ENCODE measurements at regions not wholly inside any gene's neighbourhood (a gene's known extent, or its start where the extent isn't known, plus 50 kb on each side); places are given as distances from the start of the nearest gene placed in this dataset.

GRCh38 chr20:41830702-41831101 is 212.5 kb upstream of the CHD6 start:
- no peak overlapping the region for H3K4me3 ChIP-seq (ENCODE audit: low read length)
- no peak for TF ChIP-seq ZNF274 (IDR thresholded peaks at IDR 0.05; ENCODE audit: low read depth, low read length)

GRCh38 chr20:41819436-41819835 is 201.3 kb upstream of the CHD6 start:
- TF ChIP-seq ZNF274 (IDR thresholded peaks at IDR 0.05; ENCODE audit: low read depth, low read length), result no peak
- no peak overlapping the region for H3K4me3 ChIP-seq (ENCODE audit: low read length)

DNA sequence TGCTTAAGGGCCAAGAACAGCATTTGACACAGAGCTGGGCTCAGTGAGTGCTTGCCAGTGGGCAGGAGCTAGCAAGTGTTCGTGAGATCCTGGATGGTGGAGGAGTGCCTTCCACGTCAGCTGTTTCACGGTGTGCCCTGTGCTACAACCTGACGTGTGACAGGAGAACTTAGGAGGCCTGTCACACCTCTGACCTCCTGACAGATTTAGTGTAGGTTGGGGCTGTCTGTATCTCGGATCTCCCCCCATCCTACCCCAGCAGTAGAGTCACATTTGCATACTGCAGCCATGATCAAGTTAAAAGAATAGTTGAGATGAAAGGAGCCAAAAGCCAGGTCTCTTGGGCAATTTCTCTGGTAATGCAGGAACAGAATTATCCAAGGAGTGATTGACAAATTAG is 200.8 kb upstream of the CHD6 start:
- no peak for TF ChIP-seq ZNF274 (IDR thresholded peaks at IDR 0.05; ENCODE audit: low read depth, low read length)
- H3K4me3 ChIP-seq (ENCODE audit: low read length), result no peak overlapping the region

- no peak for TF ChIP-seq ZNF274 (IDR thresholded peaks at IDR 0.05; ENCODE audit: low read depth, low read length)
- no peak overlapping the region for H3K4me3 ChIP-seq (ENCODE audit: low read length)
Observed at GRCh38 chr20:41818369-41818768, 200.2 kb upstream of the CHD6 start.

DNA sequence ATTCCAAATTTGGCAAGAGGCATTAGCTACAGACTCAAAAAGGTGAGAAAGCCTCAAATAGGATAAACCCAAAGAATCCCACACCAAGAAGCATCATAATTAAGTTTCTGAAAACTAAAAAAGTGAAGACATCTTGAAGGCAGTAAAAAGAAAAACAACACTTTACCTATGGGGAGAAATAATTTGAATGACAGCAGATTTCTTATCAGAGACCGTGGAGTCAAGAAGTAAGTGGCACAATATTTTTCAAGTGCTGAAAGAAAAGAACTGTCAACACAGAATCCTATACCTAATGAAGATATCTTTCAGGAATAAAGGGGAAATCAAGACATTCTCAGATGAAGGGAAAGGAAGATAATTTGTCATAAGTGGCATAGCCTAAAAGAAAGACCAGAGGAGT is 193.3 kb upstream of the CHD6 start:
- H3K4me3 ChIP-seq (ENCODE audit: low read length), result no peak overlapping the region
- no peak for TF ChIP-seq ZNF274 (IDR thresholded peaks at IDR 0.05; ENCODE audit: low read depth, low read length)

- no peak overlapping the region for H3K4me3 ChIP-seq (ENCODE audit: low read length)
- no peak for TF ChIP-seq ZNF274 (IDR thresholded peaks at IDR 0.05; ENCODE audit: low read depth, low read length)
Observed at GRCh38 chr20:41800040-41800439, 181.9 kb upstream of the CHD6 start.

DNA sequence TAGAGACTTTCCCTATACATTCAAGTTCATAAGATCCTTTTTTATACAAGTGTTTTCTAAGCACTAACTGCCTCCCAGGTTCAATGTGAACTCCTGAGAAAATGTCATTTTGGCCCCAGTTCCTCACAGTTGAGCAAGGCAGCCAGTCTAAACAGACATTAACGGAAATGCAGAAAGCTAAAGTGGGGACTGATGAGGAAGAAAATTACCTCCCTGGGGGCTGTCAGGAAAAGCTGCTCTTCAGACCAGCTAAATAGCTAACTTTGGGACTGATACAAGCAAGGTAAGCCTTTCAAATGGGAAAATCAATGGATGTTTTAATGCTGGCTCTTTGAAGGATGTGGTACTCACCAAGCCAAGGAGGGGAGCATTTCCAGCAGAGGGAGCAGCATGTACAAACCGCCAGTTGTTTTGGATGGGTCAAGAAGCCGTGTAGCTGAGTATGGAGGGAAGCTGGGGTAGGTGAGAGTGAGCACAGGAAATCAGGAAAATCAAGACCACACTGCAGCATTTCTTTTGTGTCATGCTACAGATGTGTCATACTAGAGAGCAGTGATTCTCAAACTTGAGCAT is 180.8 kb upstream of the CHD6 start:
- no peak overlapping the region for H3K4me3 ChIP-seq (ENCODE audit: low read length)
- no peak for TF ChIP-seq ZNF274 (IDR thresholded peaks at IDR 0.05; ENCODE audit: low read depth, low read length)

GRCh38 chr20:41786158-41786557 is 168.0 kb upstream of the CHD6 start:
- no peak overlapping the region for H3K4me3 ChIP-seq (ENCODE audit: low read length)
- TF ChIP-seq ZNF274 (IDR thresholded peaks at IDR 0.05; ENCODE audit: low read depth, low read length), result no peak

- no peak for TF ChIP-seq ZNF274 (IDR thresholded peaks at IDR 0.05; ENCODE audit: low read depth, low read length)
Observed at GRCh38 chr20:41784209-41784958, 166.2 kb upstream of the CHD6 start.

DNA sequence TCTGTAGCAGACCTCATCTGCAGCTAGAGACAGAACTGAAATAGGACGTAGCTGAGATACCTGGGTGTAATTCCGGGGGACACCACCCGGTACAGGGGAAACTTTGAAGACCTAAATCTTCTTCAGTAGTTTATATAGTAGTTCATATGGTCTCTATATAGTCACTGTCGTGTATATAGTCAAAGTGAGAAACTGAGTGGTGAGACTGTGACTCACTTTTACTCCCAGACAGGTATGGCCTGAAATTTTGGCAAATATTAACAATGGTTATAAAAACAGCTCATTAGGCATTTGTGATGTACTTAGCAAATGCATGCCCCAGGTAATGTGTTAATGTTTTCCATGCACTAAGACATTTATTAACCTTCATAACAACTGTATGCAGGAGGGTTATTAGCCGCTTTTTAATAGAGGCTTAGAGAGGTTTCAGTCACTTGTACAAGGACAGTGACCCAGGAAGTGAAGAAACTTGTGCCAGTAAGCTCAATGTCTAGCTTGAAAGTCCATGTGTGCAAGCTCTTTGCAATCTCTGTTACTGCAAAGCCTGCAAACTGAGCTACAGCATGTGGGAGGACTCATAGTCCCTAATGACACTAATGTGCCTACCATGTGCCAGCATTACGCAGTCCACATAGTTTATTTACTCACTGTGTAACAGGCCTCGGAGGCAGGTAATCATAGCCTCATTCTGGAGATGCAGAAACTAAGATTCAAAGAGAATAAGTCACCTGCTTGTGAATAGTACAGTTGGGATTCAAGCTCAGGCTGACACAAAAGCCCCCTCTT is 165.4 kb upstream of the CHD6 start:
- no peak for TF ChIP-seq ZNF274 (IDR thresholded peaks at IDR 0.05; ENCODE audit: low read depth, low read length)
- H3K4me3 ChIP-seq (ENCODE audit: low read length), result no peak overlapping the region

More at GRCh38 chr20:41784209-41784958, 166.2 kb upstream of the CHD6 start:
- no peak overlapping the region for H3K4me3 ChIP-seq (ENCODE audit: low read length)

DNA sequence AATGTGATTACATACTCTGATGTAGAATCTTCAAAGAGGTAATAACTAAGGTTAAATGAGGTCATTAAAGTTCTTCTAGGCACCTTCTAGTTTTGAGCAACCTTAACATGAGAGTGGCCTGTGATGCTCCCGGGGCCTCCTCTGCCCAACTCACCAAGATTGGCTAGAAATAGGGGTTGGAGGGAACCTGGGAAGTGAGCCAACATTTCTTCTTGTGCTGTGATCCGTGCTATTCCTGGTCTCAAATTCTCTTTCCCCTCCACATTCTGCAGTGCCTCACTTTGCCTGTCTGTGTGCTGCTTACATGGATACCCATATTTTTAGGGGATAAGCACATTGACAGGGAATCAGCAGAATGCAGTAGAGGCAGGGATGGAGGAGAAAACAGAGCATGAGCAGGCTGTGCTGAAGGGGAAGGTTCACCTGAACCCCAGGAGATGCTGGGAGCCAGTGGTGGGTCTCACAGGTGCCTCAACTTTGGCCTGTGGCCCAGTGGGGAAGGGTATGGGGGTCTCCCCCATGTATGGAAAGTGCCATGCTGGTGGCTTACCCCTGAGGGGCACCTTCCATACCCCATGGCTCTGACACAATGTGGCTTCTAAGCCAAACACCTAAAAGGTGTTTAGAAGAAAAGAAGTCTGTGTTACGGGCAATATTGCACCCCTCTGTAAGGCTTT is 164.7 kb upstream of the CHD6 start:
- no peak overlapping the region for H3K4me3 ChIP-seq (ENCODE audit: low read length)
- no peak for TF ChIP-seq ZNF274 (IDR thresholded peaks at IDR 0.05; ENCODE audit: low read depth, low read length)

DNA sequence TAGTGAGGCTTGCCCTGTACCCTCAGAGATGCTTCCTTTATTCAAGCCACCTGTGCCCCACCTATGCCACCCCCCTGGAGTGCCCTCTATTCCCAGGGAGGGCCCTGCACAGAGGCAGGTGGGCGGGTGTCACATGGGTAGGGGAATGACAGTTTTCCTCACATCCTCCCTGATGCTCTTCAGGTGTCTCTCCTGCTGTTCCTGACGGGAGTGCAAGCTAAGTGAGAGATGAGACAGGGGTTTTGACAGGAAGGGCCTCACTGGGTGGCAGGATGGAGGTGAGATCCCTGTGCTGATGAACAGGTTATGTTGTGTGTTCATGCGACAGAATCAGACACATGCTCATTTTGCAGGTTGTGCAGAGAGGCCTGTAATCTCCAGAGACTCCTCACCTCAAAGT is 164.1 kb upstream of the CHD6 start:
- no peak overlapping the region for H3K4me3 ChIP-seq (ENCODE audit: low read length)
- no peak for TF ChIP-seq ZNF274 (IDR thresholded peaks at IDR 0.05; ENCODE audit: low read depth, low read length)

DNA sequence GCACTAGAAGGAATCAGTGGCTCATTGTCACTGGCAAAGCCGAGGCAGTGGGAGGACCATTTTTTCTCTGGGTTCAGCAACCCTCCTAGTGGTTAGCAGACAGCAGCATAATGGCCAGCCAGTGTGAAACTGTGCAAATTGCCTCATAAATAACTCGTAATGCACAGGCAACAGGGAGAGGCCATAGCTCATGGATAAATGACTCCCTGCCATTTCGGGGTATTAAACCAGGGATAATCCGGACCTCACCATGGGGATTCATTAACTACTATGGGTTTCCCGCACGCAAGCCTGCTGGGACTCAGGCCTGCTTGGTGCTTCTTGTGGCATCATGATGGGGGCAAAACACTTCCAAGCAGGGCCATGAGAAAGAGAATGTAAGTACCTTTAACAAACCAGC is 158.2 kb upstream of the CHD6 start:
- no peak overlapping the region for H3K4me3 ChIP-seq (ENCODE audit: low read length)
- no peak for TF ChIP-seq ZNF274 (IDR thresholded peaks at IDR 0.05; ENCODE audit: low read depth, low read length)

DNA sequence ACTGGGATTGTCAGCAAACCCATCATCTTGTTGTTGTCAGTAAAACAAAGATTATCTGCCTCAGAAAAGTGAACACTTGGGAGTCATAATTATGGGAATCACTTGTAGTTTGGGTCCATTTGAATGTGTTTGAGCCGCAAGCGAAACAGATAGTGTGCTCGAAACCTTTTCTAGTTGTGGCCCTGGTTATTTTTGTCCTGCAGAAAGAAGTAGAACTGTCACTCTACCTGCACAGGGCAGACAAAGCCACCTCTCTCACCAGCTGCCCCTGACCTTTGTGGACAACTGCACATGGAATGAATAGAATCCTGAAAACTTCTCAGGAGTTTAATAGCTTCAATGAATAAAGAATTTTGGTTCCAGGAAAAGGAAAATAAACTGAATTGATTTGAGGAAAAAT is 156.1 kb upstream of the CHD6 start:
- H3K4me3 ChIP-seq (ENCODE audit: low read length), result no peak overlapping the region
- no peak for TF ChIP-seq ZNF274 (IDR thresholded peaks at IDR 0.05; ENCODE audit: low read depth, low read length)

All from GM08714 (cell line).